ENCODE measurements at regions not wholly inside any gene's neighbourhood (a gene's known extent, or its start where the extent isn't known, plus 50 kb on each side); places are given as distances from the start of the nearest gene placed in this dataset.

DNA sequence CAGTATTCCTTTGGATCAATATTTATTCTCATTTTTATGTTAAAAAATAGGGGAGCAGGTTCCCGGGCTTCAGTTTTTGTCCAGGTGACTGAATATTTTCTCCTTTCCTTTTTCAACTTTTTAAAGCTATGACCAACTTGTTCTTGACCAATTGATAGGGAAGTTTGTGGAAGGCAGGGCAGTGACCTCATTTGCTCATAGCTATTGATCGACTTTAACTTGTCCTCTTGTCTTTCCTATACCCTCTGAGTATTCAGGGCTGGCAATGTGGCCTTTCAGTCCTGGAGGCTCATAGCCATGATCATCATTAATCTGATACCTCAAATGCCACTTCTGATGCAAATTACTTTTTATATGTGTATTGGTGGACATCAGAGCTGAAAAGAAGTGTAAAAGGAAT, 448.8 kb downstream of the KIF16B start:
- H3K36me3 ChIP-seq (ENCODE audit: control insufficient read depth in 4 of 4, insufficient read depth in 4 of 4, low read length in 3 of 4), result no peaks in the 10 kb centered on the region
- H3K27ac ChIP-seq (ENCODE audit: insufficient read depth in 1 of 2, low read depth in 1 of 2, low read length in 2 of 2, poor library complexity in 1 of 2, severe bottlenecking in 2 of 2), result no peak overlapping the region
- DNase-seq, result no peak
- peaks cover 0 to 3% (median 0%) of the 10 kb centered on the region in 5 experiments for H3K9me3 ChIP-seq (ENCODE audit: control extremely low read depth in 1 of 5, control insufficient read depth in 4 of 5, insufficient read depth in 2 of 5, low read depth in 1 of 5, low read length in 4 of 5)
- H3K4me3 ChIP-seq (ENCODE audit: control insufficient read depth in 1 of 7, extremely low read depth in 1 of 7, insufficient read depth in 4 of 7, low read depth in 2 of 7, low read length in 6 of 7), result no peak overlapping the region
- no peaks in the 10 kb centered on the region for H3K4me1 ChIP-seq (ENCODE audit: control extremely low read depth in 1 of 4, control insufficient read depth in 4 of 4, insufficient read depth in 4 of 4, low read length in 3 of 4)
- POLR2A ChIA-PET, result no interaction called here
- CTCF ChIA-PET, result interaction anchor here (1.4 kb wide), 1 partner anchor 23 kb away, joined by 3 read pairs; no protein-coding TSS in a partner anchor
- no peaks in the 10 kb centered on the region for H3K27me3 ChIP-seq (replicated peaks in 2 of 5; ENCODE audit: control insufficient read depth in 4 of 5, insufficient read depth in 5 of 5, low read length in 4 of 5)
- no CpG with 5 or more reads among the region's 2 CpGs for WGBS (ENCODE audit: insufficient coverage)

GRCh38 chr20:16123623-16124022, 449.6 kb downstream of the KIF16B start:
- CTCF ChIA-PET, result no interaction called here

GRCh38 chr20:16119909-16120308, 453.3 kb downstream of the KIF16B start:
- Histone ChIP-seq H3K36me3 (ENCODE audit: control insufficient read depth in 4 of 4, insufficient read depth in 4 of 4, low read length in 3 of 4) (no peaks in the 10 kb centered on the region), H3K4me3 (ENCODE audit: control insufficient read depth in 1 of 7, extremely low read depth in 1 of 7, insufficient read depth in 4 of 7, low read depth in 2 of 7, low read length in 6 of 7) (no peak overlapping the region), H3K9me3 (ENCODE audit: control extremely low read depth in 1 of 5, control insufficient read depth in 4 of 5, insufficient read depth in 2 of 5, low read depth in 1 of 5, low read length in 4 of 5) (no peaks in the 10 kb centered on the region), H3K4me1 (ENCODE audit: control extremely low read depth in 1 of 4, control insufficient read depth in 4 of 4, insufficient read depth in 4 of 4, low read length in 3 of 4) (peaks cover 0 to 9% (median 2%) of the 10 kb centered on the region in 4 experiments), H3K27me3 (replicated peaks in 2 of 5; ENCODE audit: control insufficient read depth in 4 of 5, insufficient read depth in 5 of 5, low read length in 4 of 5) (no peaks in the 10 kb centered on the region), H3K27ac (ENCODE audit: insufficient read depth in 1 of 2, low read depth in 1 of 2, low read length in 2 of 2, poor library complexity in 1 of 2, severe bottlenecking in 2 of 2) (no peak overlapping the region)
- CTCF ChIA-PET, result no interaction called here
- WGBS (ENCODE audit: insufficient coverage), result 100% methylated on average over 2 of the region's 3 CpGs
- DNase-seq, result no peak
- POLR2A ChIA-PET, result no interaction called here

More at GRCh38 chr20:16123623-16124022, 449.6 kb downstream of the KIF16B start:
- no peak overlapping the region for H3K4me3 ChIP-seq (ENCODE audit: control insufficient read depth in 1 of 7, extremely low read depth in 1 of 7, insufficient read depth in 4 of 7, low read depth in 2 of 7, low read length in 6 of 7)
- DNase-seq, result no peak
- peaks cover 0 to under 1% (median 0%) of the 10 kb centered on the region in 5 experiments for H3K9me3 ChIP-seq (ENCODE audit: control extremely low read depth in 1 of 5, control insufficient read depth in 4 of 5, insufficient read depth in 2 of 5, low read depth in 1 of 5, low read length in 4 of 5)
- POLR2A ChIA-PET, result no interaction called here
- no peaks in the 10 kb centered on the region for H3K4me1 ChIP-seq (ENCODE audit: control extremely low read depth in 1 of 4, control insufficient read depth in 4 of 4, insufficient read depth in 4 of 4, low read length in 3 of 4)
- no peaks in the 10 kb centered on the region for H3K36me3 ChIP-seq (ENCODE audit: control insufficient read depth in 4 of 4, insufficient read depth in 4 of 4, low read length in 3 of 4)
- no peaks in the 10 kb centered on the region for H3K27me3 ChIP-seq (replicated peaks in 2 of 5; ENCODE audit: control insufficient read depth in 4 of 5, insufficient read depth in 5 of 5, low read length in 4 of 5)
- no peak overlapping the region for H3K27ac ChIP-seq (ENCODE audit: insufficient read depth in 1 of 2, low read depth in 1 of 2, low read length in 2 of 2, poor library complexity in 1 of 2, severe bottlenecking in 2 of 2)

DNA sequence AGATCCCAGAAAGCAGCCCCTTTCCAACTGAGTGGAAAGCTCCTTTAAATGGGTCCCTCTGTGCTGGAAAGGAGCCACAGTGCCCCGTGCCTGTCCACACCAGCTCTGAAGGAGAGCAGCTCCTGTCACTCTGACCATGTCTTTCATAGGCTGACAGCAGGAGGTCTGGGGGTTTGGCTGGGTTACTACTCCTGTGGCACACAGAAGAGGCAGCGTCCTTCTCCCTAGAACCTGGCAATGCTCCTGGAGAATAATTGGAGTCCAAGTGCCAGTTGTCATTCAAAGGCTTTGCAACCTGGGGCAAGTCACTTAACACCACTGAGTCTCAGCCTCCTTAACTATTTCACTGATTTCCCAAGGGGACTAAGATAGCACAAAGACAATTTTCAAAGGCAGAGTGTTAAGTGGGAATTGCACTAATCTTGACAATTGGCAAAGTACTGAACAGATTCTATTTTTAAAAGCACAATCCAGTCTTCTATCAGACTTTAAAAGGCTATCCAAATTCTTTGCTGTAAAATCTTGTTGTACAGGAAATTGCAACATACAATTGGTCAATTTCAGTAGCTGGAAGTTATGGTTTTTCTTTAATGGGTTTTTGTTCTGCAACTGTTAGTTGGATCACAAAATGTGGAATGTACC, 457.2 kb downstream of the KIF16B start:
- DNase-seq, result no peak
- CTCF ChIA-PET, result no interaction called here
- peaks cover 0 to 9% (median 3%) of the 10 kb centered on the region in 4 experiments for H3K4me1 ChIP-seq (ENCODE audit: control extremely low read depth in 1 of 4, control insufficient read depth in 4 of 4, insufficient read depth in 4 of 4, low read length in 3 of 4)
- H3K27me3 ChIP-seq (replicated peaks in 2 of 5; ENCODE audit: control insufficient read depth in 4 of 5, insufficient read depth in 5 of 5, low read length in 4 of 5), result no peaks in the 10 kb centered on the region
- H3K27ac ChIP-seq (ENCODE audit: insufficient read depth in 1 of 2, low read depth in 1 of 2, low read length in 2 of 2, poor library complexity in 1 of 2, severe bottlenecking in 2 of 2), result no peak overlapping the region
- H3K9me3 ChIP-seq (ENCODE audit: control extremely low read depth in 1 of 5, control insufficient read depth in 4 of 5, insufficient read depth in 2 of 5, low read depth in 1 of 5, low read length in 4 of 5), result no peaks in the 10 kb centered on the region
- no peaks in the 10 kb centered on the region for H3K36me3 ChIP-seq (ENCODE audit: control insufficient read depth in 4 of 4, insufficient read depth in 4 of 4, low read length in 3 of 4)
- WGBS (ENCODE audit: insufficient coverage), result 79% methylated on average over 2 of the region's 2 CpGs
- no peak overlapping the region for H3K4me3 ChIP-seq (ENCODE audit: control insufficient read depth in 1 of 7, extremely low read depth in 1 of 7, insufficient read depth in 4 of 7, low read depth in 2 of 7, low read length in 6 of 7)
- POLR2A ChIA-PET, result no interaction called here

DNA sequence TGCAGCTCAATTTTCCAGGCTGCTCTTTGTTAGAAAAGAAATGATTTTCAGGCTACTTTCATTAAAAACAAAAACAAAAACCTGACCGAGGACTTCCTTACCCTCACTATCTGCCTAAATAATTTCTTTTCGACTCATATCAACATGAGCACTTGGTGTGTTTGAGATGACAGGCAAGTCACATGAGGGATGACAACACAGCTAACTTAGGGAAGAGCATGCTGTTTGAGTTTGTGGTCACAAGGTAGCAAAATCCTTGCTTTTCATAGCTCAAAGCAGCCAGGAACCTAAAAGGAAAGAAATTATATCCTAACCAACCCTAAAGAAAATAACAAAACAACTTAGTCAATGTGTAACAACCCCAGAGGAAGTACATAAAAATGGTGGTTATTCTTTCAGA, 459.5 kb downstream of the KIF16B start:
- Histone ChIP-seq H3K27me3 (replicated peaks in 2 of 5; ENCODE audit: control insufficient read depth in 4 of 5, insufficient read depth in 5 of 5, low read length in 4 of 5) (no peaks in the 10 kb centered on the region), H3K4me3 (ENCODE audit: control insufficient read depth in 1 of 7, extremely low read depth in 1 of 7, insufficient read depth in 4 of 7, low read depth in 2 of 7, low read length in 6 of 7) (no peak overlapping the region), H3K36me3 (ENCODE audit: control insufficient read depth in 4 of 4, insufficient read depth in 4 of 4, low read length in 3 of 4) (no peaks in the 10 kb centered on the region), H3K4me1 (ENCODE audit: control extremely low read depth in 1 of 4, control insufficient read depth in 4 of 4, insufficient read depth in 4 of 4, low read length in 3 of 4) (peaks cover 0 to 9% (median 3%) of the 10 kb centered on the region in 4 experiments), H3K9me3 (ENCODE audit: control extremely low read depth in 1 of 5, control insufficient read depth in 4 of 5, insufficient read depth in 2 of 5, low read depth in 1 of 5, low read length in 4 of 5) (peaks cover 0 to 2% (median 0%) of the 10 kb centered on the region in 5 experiments), H3K27ac (ENCODE audit: insufficient read depth in 1 of 2, low read depth in 1 of 2, low read length in 2 of 2, poor library complexity in 1 of 2, severe bottlenecking in 2 of 2) (no peak overlapping the region)
- no peak for DNase-seq
- ChIA-PET POLR2A (no interaction called here), CTCF (no interaction called here)
- no CpG with 5 or more reads among the region's 2 CpGs for whole genome bisulfite sequencing (ENCODE audit: insufficient coverage)

DNA sequence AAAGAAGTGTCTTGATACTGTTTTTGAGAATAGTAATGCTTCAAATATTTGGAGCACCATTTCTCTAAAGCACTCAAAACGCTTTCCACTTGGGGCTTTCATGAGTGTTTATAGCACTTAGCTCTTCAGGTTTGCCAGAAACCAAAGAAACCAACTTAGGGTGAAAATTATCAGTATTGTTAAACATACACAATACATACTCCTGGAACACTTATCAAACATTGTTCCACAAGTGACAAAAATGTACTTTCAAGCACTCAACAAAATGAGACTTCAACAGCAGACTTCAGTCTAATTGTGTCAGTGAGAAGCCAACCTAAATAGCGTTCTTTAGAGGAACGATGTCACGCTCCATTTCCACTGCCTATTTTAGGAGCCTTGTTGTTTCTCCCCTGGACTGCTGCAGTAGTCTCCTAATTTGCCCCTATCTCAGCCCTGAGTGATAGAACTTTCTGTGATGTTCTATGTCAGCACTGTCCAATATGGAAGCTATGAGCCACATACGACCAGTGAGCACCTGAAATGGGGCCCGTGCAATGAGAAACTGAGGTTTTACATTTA, 461.3 kb downstream of the KIF16B start:
- ChIA-PET CTCF (no interaction called here), POLR2A (no interaction called here)
- Histone ChIP-seq H3K4me1 (ENCODE audit: control extremely low read depth in 1 of 4, control insufficient read depth in 4 of 4, insufficient read depth in 4 of 4, low read length in 3 of 4) (peaks cover 0 to 9% (median 3%) of the 10 kb centered on the region in 4 experiments), H3K27ac (ENCODE audit: insufficient read depth in 1 of 2, low read depth in 1 of 2, low read length in 2 of 2, poor library complexity in 1 of 2, severe bottlenecking in 2 of 2) (no peak overlapping the region), H3K4me3 (ENCODE audit: control insufficient read depth in 1 of 7, extremely low read depth in 1 of 7, insufficient read depth in 4 of 7, low read depth in 2 of 7, low read length in 6 of 7) (no peak overlapping the region), H3K27me3 (replicated peaks in 2 of 5; ENCODE audit: control insufficient read depth in 4 of 5, insufficient read depth in 5 of 5, low read length in 4 of 5) (no peaks in the 10 kb centered on the region), H3K9me3 (ENCODE audit: control extremely low read depth in 1 of 5, control insufficient read depth in 4 of 5, insufficient read depth in 2 of 5, low read depth in 1 of 5, low read length in 4 of 5) (peaks cover 0 to 2% (median 0%) of the 10 kb centered on the region in 5 experiments), H3K36me3 (ENCODE audit: control insufficient read depth in 4 of 4, insufficient read depth in 4 of 4, low read length in 3 of 4) (no peaks in the 10 kb centered on the region)
- no peak for DNase-seq
- WGBS (ENCODE audit: insufficient coverage), result 93% methylated on average over 4 of the region's 6 CpGs

- Histone ChIP-seq H3K4me1 (ENCODE audit: control extremely low read depth in 1 of 4, control insufficient read depth in 4 of 4, insufficient read depth in 4 of 4, low read length in 3 of 4) (peaks cover 0 to 8% (median 2%) of the 10 kb centered on the region in 4 experiments), H3K27me3 (replicated peaks in 2 of 5; ENCODE audit: control insufficient read depth in 4 of 5, insufficient read depth in 5 of 5, low read length in 4 of 5) (no peaks in the 10 kb centered on the region), H3K9me3 (ENCODE audit: control extremely low read depth in 1 of 5, control insufficient read depth in 4 of 5, insufficient read depth in 2 of 5, low read depth in 1 of 5, low read length in 4 of 5) (peaks cover 0 to 2% (median 0%) of the 10 kb centered on the region in 5 experiments), H3K4me3 (ENCODE audit: control insufficient read depth in 1 of 7, extremely low read depth in 1 of 7, insufficient read depth in 4 of 7, low read depth in 2 of 7, low read length in 6 of 7) (no peak overlapping the region), H3K36me3 (ENCODE audit: control insufficient read depth in 4 of 4, insufficient read depth in 4 of 4, low read length in 3 of 4) (no peaks in the 10 kb centered on the region), H3K27ac (ENCODE audit: insufficient read depth in 1 of 2, low read depth in 1 of 2, low read length in 2 of 2, poor library complexity in 1 of 2, severe bottlenecking in 2 of 2) (no peak overlapping the region)
- POLR2A ChIA-PET, result no interaction called here
- 100% methylated on average over 3 of the region's 5 CpGs for WGBS (ENCODE audit: insufficient coverage)
- CTCF ChIA-PET, result no interaction called here
- DNase-seq, result no peak
Measured at GRCh38 chr20:16111172-16111832, 461.9 kb downstream of the KIF16B start.
